Activated CD4-positive, alpha-beta T cell treated with anti-CD3 and anti-CD28 coated beads, Interleukin-2, amount 10 ng/mL, durations not matched to agents 24 days and 14 days (primary cell): ENCODE measurements at regions not wholly inside any gene's neighbourhood (a gene's known extent, or its start where the extent isn't known, plus 50 kb on each side); places are given as distances from the start of the nearest gene placed in this dataset.

Source experiments
- DNase-seq: peaks from one replicate; pipeline ENCODE4 v3.0.0; 2022
- H3K27ac Mint-ChIP-seq: one replicate; pipeline ENCODE4 v1.8.0; 2022; ENCODE audit warnings: mild to moderate bottlenecking, mixed read lengths
- H3K27me3 Mint-ChIP-seq: one replicate; pipeline ENCODE4 v1.8.0; 2022; ENCODE audit warnings: mixed read lengths
- H3K36me3 Mint-ChIP-seq: one replicate; pipeline ENCODE4 v1.8.0; 2022; ENCODE audit warnings: low read depth, mild to moderate bottlenecking, mixed read lengths
- H3K4me1 Mint-ChIP-seq: one replicate; pipeline ENCODE4 v1.8.0; 2021; ENCODE audit warnings: mixed read lengths
- H3K4me3 Mint-ChIP-seq: one replicate; pipeline ENCODE4 v1.8.0; 2022; ENCODE audit warnings: mild to moderate bottlenecking, moderate library complexity, mixed read lengths
- H3K9me3 Mint-ChIP-seq: one replicate; pipeline ENCODE4 v1.8.0; 2021; ENCODE audit warnings: mixed read lengths
- intact Hi-C: fragments of 100-400 bp; cut with micrococcal nuclease; formaldehyde crosslinking; loops from one replicate; pipeline ENCODE4 v1.15.1; 2023

GRCh38 chr1:38787041-38787440 lies 72.5 kb downstream of the RRAGC start:
- no peak overlapping the region for H3K4me3 Mint-ChIP-seq
- H3K36me3 Mint-ChIP-seq: no peaks in the 10 kb centered on the region
- peaks cover 46% of the 10 kb centered on the region for H3K27me3 Mint-ChIP-seq
- no peak for DNase-seq
- no peak overlapping the region for H3K27ac Mint-ChIP-seq
- intact Hi-C loops: no loop called here
- H3K4me1 Mint-ChIP-seq: no peaks in the 10 kb centered on the region
- peaks cover under 1% of the 10 kb centered on the region for H3K9me3 Mint-ChIP-seq

- intact Hi-C loops: no loop called here
- no peak for DNase-seq
- H3K36me3 Mint-ChIP-seq: no peaks in the 10 kb centered on the region
- H3K27me3 Mint-ChIP-seq: peaks cover 52% of the 10 kb centered on the region
- no peak overlapping the region for H3K27ac Mint-ChIP-seq
- no peaks in the 10 kb centered on the region for H3K4me1 Mint-ChIP-seq
- no peaks in the 10 kb centered on the region for H3K9me3 Mint-ChIP-seq
- no peak overlapping the region for H3K4me3 Mint-ChIP-seq
Measured at GRCh38 chr1:38786040-38786436, 73.5 kb downstream of the RRAGC start.

GRCh38 chr1:38785285-38786039 lies 74.1 kb downstream of the RRAGC start:
- intact Hi-C loops: no loop called here
- Mint-ChIP-seq H3K4me1 (no peaks in the 10 kb centered on the region), H3K27me3 (peaks cover 52% of the 10 kb centered on the region), H3K36me3 (no peaks in the 10 kb centered on the region), H3K27ac (no peak overlapping the region), H3K4me3 (no peak overlapping the region), H3K9me3 (no peaks in the 10 kb centered on the region)
- no peak for DNase-seq

GRCh38 chr1:38784452-38785284 lies 74.9 kb downstream of the RRAGC start:
- Mint-ChIP-seq H3K36me3 (no peaks in the 10 kb centered on the region), H3K27ac (no peak overlapping the region), H3K27me3 (peaks cover 48% of the 10 kb centered on the region), H3K9me3 (no peaks in the 10 kb centered on the region), H3K4me3 (no peak overlapping the region), H3K4me1 (no peaks in the 10 kb centered on the region)
- intact Hi-C loops: no loop called here
- DNase-seq: no peak

GRCh38 chr1:38783640-38784229 lies 75.8 kb downstream of the RRAGC start:
- Mint-ChIP-seq H3K4me3 (no peak overlapping the region), H3K27me3 (peaks cover 41% of the 10 kb centered on the region), H3K9me3 (no peaks in the 10 kb centered on the region), H3K36me3 (no peaks in the 10 kb centered on the region), H3K4me1 (no peaks in the 10 kb centered on the region), H3K27ac (no peak overlapping the region)
- intact Hi-C loops: no loop called here
- DNase-seq: no peak

GRCh38 chr1:38781872-38782617 lies 77.5 kb downstream of the RRAGC start:
- Mint-ChIP-seq H3K4me1 (no peaks in the 10 kb centered on the region), H3K36me3 (no peaks in the 10 kb centered on the region), H3K27ac (no peak overlapping the region), H3K9me3 (no peaks in the 10 kb centered on the region), H3K27me3 (peaks cover 40% of the 10 kb centered on the region), H3K4me3 (no peak overlapping the region)
- intact Hi-C loops: no loop called here
- DNase-seq: no peak

- Mint-ChIP-seq H3K4me3 (no peak overlapping the region), H3K4me1 (no peaks in the 10 kb centered on the region), H3K27me3 (peaks cover 35% of the 10 kb centered on the region), H3K27ac (no peak overlapping the region), H3K36me3 (no peaks in the 10 kb centered on the region), H3K9me3 (no peaks in the 10 kb centered on the region)
- intact Hi-C loops: no loop called here
- DNase-seq: no peak
Measured at GRCh38 chr1:38780133-38780532, 79.4 kb downstream of the RRAGC start.

GRCh38 chr1:38779491-38779890 lies 80.1 kb downstream of the RRAGC start:
- intact Hi-C loops: no loop called here
- peaks cover 32% of the 10 kb centered on the region for H3K27me3 Mint-ChIP-seq
- H3K9me3 Mint-ChIP-seq: no peaks in the 10 kb centered on the region
- no peaks in the 10 kb centered on the region for H3K36me3 Mint-ChIP-seq
- no peak for DNase-seq
- H3K27ac Mint-ChIP-seq: no peak overlapping the region
- no peaks in the 10 kb centered on the region for H3K4me1 Mint-ChIP-seq
- H3K4me3 Mint-ChIP-seq: no peak overlapping the region

GRCh38 chr1:38778521-38778920 lies 81.1 kb downstream of the RRAGC start:
- intact Hi-C loops: no loop called here
- Mint-ChIP-seq H3K27ac (no peak overlapping the region), H3K27me3 (peaks cover 24% of the 10 kb centered on the region), H3K4me3 (no peak overlapping the region), H3K4me1 (no peaks in the 10 kb centered on the region), H3K36me3 (no peaks in the 10 kb centered on the region), H3K9me3 (no peaks in the 10 kb centered on the region)
- DNase-seq: no peak

GRCh38 chr1:38778051-38778450 lies 81.5 kb downstream of the RRAGC start:
- no peaks in the 10 kb centered on the region for H3K4me1 Mint-ChIP-seq
- intact Hi-C loops: no loop called here
- no peak overlapping the region for H3K27ac Mint-ChIP-seq
- no peaks in the 10 kb centered on the region for H3K9me3 Mint-ChIP-seq
- no peak for DNase-seq
- H3K4me3 Mint-ChIP-seq: no peak overlapping the region
- H3K27me3 Mint-ChIP-seq: peaks cover 20% of the 10 kb centered on the region
- H3K36me3 Mint-ChIP-seq: no peaks in the 10 kb centered on the region

- Mint-ChIP-seq H3K27ac (no peak overlapping the region), H3K9me3 (no peaks in the 10 kb centered on the region)
Measured at GRCh38 chr1:38777464-38777957, 82.1 kb downstream of the RRAGC start.

GRCh38 chr1:38776466-38777065 lies 83.0 kb downstream of the RRAGC start:
- no peaks in the 10 kb centered on the region for H3K36me3 Mint-ChIP-seq
- no peak for DNase-seq
- no peaks in the 10 kb centered on the region for H3K9me3 Mint-ChIP-seq
- intact Hi-C loops: no loop called here
- no peaks in the 10 kb centered on the region for H3K4me1 Mint-ChIP-seq
- no peak overlapping the region for H3K27ac Mint-ChIP-seq
- no peak overlapping the region for H3K4me3 Mint-ChIP-seq
- peaks cover 12% of the 10 kb centered on the region for H3K27me3 Mint-ChIP-seq

More at GRCh38 chr1:38777464-38777957, 82.1 kb downstream of the RRAGC start:
- intact Hi-C loops: no loop called here
- Mint-ChIP-seq H3K27me3 (peaks cover 17% of the 10 kb centered on the region), H3K4me1 (no peaks in the 10 kb centered on the region), H3K4me3 (no peak overlapping the region), H3K36me3 (no peaks in the 10 kb centered on the region)
- no peak for DNase-seq

- intact Hi-C loops: no loop called here
- Mint-ChIP-seq H3K27me3 (peaks cover 9% of the 10 kb centered on the region), H3K36me3 (no peaks in the 10 kb centered on the region), H3K4me3 (no peak overlapping the region), H3K4me1 (no peaks in the 10 kb centered on the region), H3K27ac (no peak overlapping the region), H3K9me3 (no peaks in the 10 kb centered on the region)
- no peak for DNase-seq
Measured at GRCh38 chr1:38775175-38775845, 84.3 kb downstream of the RRAGC start.
